Smooth muscle cell (in vitro differentiated cells): ENCODE measurements at regions not wholly inside any gene's neighbourhood (a gene's known extent, or its start where the extent isn't known, plus 50 kb on each side); places are given as distances from the start of the nearest gene placed in this dataset.
A peak's percentile ranks its signal among the peaks of the same experiment; 100 is the strongest.

Experiments
- DNase-seq: peaks from one replicate; lab custom pipeline; 2025; ENCODE audit not compliant: unreplicated experiment; lab: John Stamatoyannopoulos, UW
- H2AFZ ChIP-seq: fragments of 200-600 bp; sonication (generic); 2 replicates; pipeline ENCODE4 v1.6.0; 2016; ENCODE audit warnings: antibody characterized with exemption, low read depth, mild to moderate bottlenecking
- H3F3A ChIP-seq: fragments of 200-600 bp; sonication (generic); 2 replicates; pipeline ENCODE4 v1.6.0; 2017; ENCODE audit warnings: antibody characterized with exemption, low read depth
- H3K27ac ChIP-seq: fragments of 200-600 bp; sonication (generic); 2 replicates; pipeline ENCODE4 v1.5.1; 2016; ENCODE audit warnings: low read depth, mild to moderate bottlenecking
- H3K27me3 ChIP-seq: fragments of 200-600 bp; sonication (generic); 2 replicates; pipeline ENCODE4 v1.6.1; 2016; ENCODE audit warnings: low read depth, mild to moderate bottlenecking
- H3K36me3 ChIP-seq: fragments of 200-600 bp; sonication (generic); 2 replicates; pipeline ENCODE4 v1.5.1; 2016; ENCODE audit warnings: low read depth
- H3K4me1 ChIP-seq: fragments of 200-600 bp; sonication (generic); 2 replicates; pipeline ENCODE4 v1.5.1; 2016; ENCODE audit warnings: low read depth
- H3K4me2 ChIP-seq: fragments of 200-600 bp; sonication (generic); 2 replicates; pipeline ENCODE4 v1.6.0; 2016; ENCODE audit warnings: mild to moderate bottlenecking
- H3K4me3 ChIP-seq: fragments of 200-600 bp; sonication (generic); 2 replicates; pipeline ENCODE4 v1.5.1; 2016; ENCODE audit warnings: mild to moderate bottlenecking
- H3K79me2 ChIP-seq: fragments of 200-600 bp; sonication (generic); 2 replicates; pipeline ENCODE4 v1.6.0; 2016; ENCODE audit warnings: low read depth, mild to moderate bottlenecking
- H3K9ac ChIP-seq: fragments of 200-600 bp; sonication (generic); 2 replicates; pipeline ENCODE4 v1.6.0; 2016; ENCODE audit warnings: low read depth
- H3K9me3 ChIP-seq: fragments of 200-600 bp; sonication (generic); replicated peaks from 2 replicates; pipeline ENCODE4 v1.5.1; 2016; ENCODE audit warnings: low read depth
- H4K20me1 ChIP-seq: fragments of 200-600 bp; sonication (generic); 2 replicates; pipeline ENCODE4 v1.6.0; 2016; ENCODE audit warnings: low read depth
- WGBS: methylation state at CpG from one replicate; pipeline ENCODE4 v1.1.7; 2016; ENCODE audit warnings: low lambda C conversion rate; 5-methylcytosine and 5-hydroxymethylcytosine counted together
- TF ChIP-seq, protein P1 (sequence below): fragments of 200-600 bp; sonication (generic); IDR thresholded peaks from 2 replicates; pipeline ENCODE4 v1.5.1; 2017; ENCODE audit warnings: borderline replicate concordance, mild to moderate bottlenecking, antibody characterized with exemption; ENCODE audit not compliant: insufficient read depth, poor library complexity, severe bottlenecking

- Histone ChIP-seq H3K4me1 (no peaks in the 10 kb centered on the region), H3K9ac (no peak overlapping the region), H3K27ac (no peak overlapping the region), H3K36me3 (no peaks in the 10 kb centered on the region), H3F3A (no peaks in the 10 kb centered on the region), H3K4me3 (no peak overlapping the region), H2AFZ (no peak overlapping the region), H3K4me2 (no peak overlapping the region), H3K27me3 (no peaks in the 10 kb centered on the region), H3K9me3 (no peaks in the 10 kb centered on the region), H3K79me2 (no peaks in the 10 kb centered on the region), H4K20me1 (no peaks in the 10 kb centered on the region)
- 82% methylated on average over 4 of the region's 4 CpGs for WGBS
- TF ChIP-seq, protein P1, sequence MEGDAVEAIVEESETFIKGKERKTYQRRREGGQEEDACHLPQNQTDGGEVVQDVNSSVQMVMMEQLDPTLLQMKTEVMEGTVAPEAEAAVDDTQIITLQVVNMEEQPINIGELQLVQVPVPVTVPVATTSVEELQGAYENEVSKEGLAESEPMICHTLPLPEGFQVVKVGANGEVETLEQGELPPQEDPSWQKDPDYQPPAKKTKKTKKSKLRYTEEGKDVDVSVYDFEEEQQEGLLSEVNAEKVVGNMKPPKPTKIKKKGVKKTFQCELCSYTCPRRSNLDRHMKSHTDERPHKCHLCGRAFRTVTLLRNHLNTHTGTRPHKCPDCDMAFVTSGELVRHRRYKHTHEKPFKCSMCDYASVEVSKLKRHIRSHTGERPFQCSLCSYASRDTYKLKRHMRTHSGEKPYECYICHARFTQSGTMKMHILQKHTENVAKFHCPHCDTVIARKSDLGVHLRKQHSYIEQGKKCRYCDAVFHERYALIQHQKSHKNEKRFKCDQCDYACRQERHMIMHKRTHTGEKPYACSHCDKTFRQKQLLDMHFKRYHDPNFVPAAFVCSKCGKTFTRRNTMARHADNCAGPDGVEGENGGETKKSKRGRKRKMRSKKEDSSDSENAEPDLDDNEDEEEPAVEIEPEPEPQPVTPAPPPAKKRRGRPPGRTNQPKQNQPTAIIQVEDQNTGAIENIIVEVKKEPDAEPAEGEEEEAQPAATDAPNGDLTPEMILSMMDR: no peak
- DNase-seq: no peak
Measured at GRCh38 chr7:49479936-49480544, 293.4 kb upstream of the VWC2 start.

DNA sequence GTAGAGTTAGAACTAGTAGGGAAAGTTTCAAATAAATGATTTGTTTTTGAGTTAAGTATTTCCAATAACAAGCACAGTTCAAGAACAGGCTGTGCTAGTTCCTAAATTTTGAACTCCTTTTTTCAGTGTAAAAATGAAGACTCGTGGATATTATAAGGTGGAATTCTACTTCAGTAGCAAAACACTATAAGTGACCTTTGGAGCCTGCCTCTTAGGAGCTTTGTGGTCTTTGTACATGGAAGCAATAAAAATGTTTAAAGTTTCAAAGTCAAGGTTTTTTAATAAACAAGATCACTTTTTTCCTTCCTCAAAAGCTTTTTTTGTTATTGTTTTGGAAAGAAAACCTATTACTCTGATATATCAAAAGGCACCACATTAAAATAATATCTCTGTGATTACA is 292.4 kb upstream of the VWC2 start:
- DNase-seq: no peak
- no peaks in the 10 kb centered on the region for H3K36me3 ChIP-seq
- H3K79me2 ChIP-seq: no peaks in the 10 kb centered on the region
- TF ChIP-seq, protein P1: no peak
- H3K4me1 ChIP-seq: no peaks in the 10 kb centered on the region
- no peak overlapping the region for H3K4me2 ChIP-seq
- no peak overlapping the region for H2AFZ ChIP-seq
- H3K9ac ChIP-seq: no peak overlapping the region
- H3K9me3 ChIP-seq: no peaks in the 10 kb centered on the region
- no peak overlapping the region for H3K4me3 ChIP-seq
- no peaks in the 10 kb centered on the region for H3F3A ChIP-seq
- H4K20me1 ChIP-seq: no peaks in the 10 kb centered on the region
- 75% methylated on average over 1 of the region's 1 CpG for WGBS
- H3K27ac ChIP-seq: no peak overlapping the region
- H3K27me3 ChIP-seq: no peaks in the 10 kb centered on the region

GRCh38 chr7:49483142-49483541 is 290.3 kb upstream of the VWC2 start:
- no peak overlapping the region for H3K27ac ChIP-seq
- H2AFZ ChIP-seq: no peak overlapping the region
- H3F3A ChIP-seq: no peaks in the 10 kb centered on the region
- no peak for DNase-seq
- H3K79me2 ChIP-seq: no peaks in the 10 kb centered on the region
- whole genome bisulfite sequencing: 78% methylated on average over 2 of the region's 2 CpGs
- TF ChIP-seq, protein P1: peak; percentile 9
- H3K9ac ChIP-seq: no peak overlapping the region
- H3K4me3 ChIP-seq: no peak overlapping the region
- H3K4me1 ChIP-seq: no peaks in the 10 kb centered on the region
- H4K20me1 ChIP-seq: no peaks in the 10 kb centered on the region
- H3K36me3 ChIP-seq: no peaks in the 10 kb centered on the region
- H3K4me2 ChIP-seq: no peak overlapping the region
- H3K27me3 ChIP-seq: no peaks in the 10 kb centered on the region
- H3K9me3 ChIP-seq: no peaks in the 10 kb centered on the region

DNA sequence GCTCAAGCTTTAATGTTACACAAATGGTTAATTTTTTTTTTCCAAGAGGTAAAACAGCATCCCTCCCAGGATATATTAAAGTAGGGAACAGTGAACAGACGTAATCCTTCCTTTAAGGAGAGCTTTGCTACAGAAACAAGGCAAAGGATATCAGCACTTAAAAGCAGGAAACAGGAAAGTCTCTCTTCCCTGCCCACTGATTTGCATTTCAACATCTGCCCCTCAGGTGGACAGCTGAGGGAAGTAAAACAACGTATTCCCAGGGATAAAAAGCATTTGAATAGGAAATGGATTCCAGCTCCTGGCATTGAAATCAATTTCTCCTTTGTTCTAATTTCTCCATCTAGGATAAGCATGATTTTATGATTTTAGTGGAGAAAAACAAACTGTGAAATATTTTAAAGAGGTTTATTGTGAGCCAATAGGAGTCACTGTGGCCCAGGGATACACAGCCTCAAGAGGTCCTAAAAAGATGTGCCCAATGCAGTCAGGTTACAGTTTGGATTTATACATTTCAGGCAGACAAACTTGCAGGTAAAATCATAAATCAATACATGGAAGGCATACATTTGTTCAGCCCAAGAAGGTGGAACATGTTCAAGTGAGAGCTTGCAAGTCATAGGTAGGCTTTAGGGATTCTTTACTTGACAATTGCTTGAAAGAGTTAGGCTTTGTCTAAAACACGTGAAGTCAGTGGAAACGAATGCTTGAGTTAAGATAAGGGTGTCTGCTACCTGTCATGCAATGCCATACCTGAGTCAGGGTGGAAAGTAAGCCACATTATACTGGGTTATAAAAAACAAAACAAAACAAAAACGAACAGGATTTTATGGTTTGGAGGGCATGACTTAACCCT is 286.2 kb upstream of the VWC2 start:
- no peak overlapping the region for H3K4me3 ChIP-seq
- no peaks in the 10 kb centered on the region for H3K4me1 ChIP-seq
- no peak overlapping the region for H2AFZ ChIP-seq
- no peak overlapping the region for H3K4me2 ChIP-seq
- no peaks in the 10 kb centered on the region for H4K20me1 ChIP-seq
- DNase-seq: no peak
- no peaks in the 10 kb centered on the region for H3K79me2 ChIP-seq
- H3K9me3 ChIP-seq: no peaks in the 10 kb centered on the region
- H3K27me3 ChIP-seq: peaks cover 4% of the 10 kb centered on the region
- WGBS: 36% methylated on average over 5 of the region's 5 CpGs
- H3K36me3 ChIP-seq: no peaks in the 10 kb centered on the region
- no peak overlapping the region for H3K9ac ChIP-seq
- TF ChIP-seq, protein P1: no peak
- no peaks in the 10 kb centered on the region for H3F3A ChIP-seq
- no peak overlapping the region for H3K27ac ChIP-seq
